ENCODE measurements at regions not wholly inside any gene's neighbourhood (a gene's known extent, or its start where the extent isn't known, plus 50 kb on each side); places are given as distances from the start of the nearest gene placed in this dataset.
"Not testable (repeated sequence)": the region's sequence is repeated elsewhere in the genome, so short reads cannot be mapped to it uniquely, and the experiment has no call there.

DNA sequence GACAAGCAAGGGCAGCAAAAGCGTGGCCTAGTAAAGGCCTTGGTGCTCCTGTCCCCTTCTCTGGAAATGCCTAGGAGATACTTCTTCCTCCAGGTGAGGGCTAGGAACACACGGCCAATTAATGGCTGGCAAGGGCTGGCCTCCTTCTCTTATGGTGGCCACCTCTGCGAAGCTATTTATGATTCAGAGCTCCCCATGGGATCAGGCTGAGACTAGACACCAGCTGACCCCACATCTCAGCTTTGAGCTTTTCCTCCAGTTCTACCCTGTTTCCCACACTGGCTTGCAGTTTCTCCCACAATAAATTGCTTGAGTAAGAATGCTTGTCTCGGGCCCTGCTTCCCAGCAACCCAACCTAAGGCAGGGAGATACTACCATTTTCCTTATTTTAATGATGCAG lies 53.7 kb downstream of the CAMK2N1 start:
- DNase-seq (ENCODE audit: low read depth in 3 of 3, low spot score in 2 of 3): no peak

DNA sequence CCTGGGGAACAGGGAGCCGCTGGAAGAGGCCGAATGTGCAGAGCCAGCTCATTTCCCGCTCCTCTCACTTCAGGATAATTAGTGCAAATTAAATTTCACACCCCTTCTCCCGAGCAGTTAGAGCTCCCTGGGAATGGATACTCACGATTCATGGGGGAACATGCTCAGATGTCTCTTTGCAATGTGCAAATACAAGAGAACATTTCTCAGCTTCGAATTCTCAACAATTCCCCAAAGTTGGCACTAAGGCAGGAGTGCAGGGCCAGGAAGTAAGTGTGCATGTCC lies 54.9 kb downstream of the CAMK2N1 start:
- no peak for DNase-seq (ENCODE audit: low read depth in 3 of 3, low spot score in 2 of 3)

DNA sequence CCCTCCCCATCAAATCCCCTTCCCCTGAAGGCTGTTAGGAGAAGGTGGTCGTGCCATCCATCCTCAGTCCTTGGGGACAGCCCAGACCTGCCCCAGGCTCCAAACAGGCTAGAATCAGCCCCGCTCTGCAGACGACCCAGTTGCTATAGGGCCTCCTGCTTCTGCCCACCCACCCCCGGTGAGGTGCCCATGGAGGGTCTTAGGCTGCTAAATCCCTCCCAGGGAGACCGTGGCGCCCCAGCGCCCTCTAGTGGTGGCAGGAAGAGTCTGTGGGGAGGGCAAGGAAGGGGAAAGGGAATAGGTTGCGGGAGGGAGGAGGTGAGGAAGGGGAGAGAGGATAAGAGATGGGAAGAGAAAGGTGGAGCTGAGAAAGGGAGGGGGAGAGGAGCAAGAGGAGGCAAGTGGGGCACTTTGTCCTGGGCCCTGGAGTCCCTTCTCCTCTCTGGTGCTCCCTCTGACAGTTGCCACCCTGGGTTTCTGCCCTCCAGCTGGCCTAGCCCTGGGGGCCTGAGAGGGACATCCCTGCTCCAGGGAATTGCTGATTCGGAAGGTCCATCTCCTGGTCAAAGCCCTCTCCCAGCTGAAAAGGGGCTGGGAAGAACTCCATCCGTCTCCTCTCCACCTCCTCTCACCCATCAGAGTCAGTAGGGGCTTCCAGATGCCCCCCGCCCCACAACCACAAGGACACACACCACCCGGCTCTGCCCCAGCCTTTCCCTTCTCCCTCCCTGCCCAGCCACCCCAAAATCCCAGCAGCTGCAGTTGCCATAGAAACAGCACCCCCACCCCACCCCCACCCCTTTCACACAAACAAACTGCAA lies 55.4 kb downstream of the CAMK2N1 start:
- DNase-seq (ENCODE audit: low read depth in 3 of 3, low spot score in 2 of 3): peak in 1 of 3 donors; percentile 13

DNA sequence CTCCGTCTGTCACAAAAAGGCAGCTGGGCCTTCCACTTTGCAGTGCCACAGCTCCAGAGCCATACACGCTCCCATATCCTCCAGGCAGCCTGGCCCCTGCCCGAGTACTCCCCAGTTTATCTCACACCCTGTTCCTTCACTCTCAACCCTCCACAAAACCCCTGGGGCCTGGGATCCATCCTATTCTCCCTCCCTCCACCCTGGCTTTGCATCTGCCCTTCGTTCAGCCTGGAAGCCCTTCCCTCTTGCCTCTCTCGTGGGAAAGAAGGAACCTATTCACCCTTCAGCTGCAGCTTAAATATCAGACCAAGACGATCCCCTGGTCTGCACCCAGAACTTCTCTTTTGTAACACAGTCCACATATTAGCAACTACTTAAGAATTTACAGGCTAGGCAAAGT lies 56.7 kb downstream of the CAMK2N1 start:
- DNase-seq (ENCODE audit: low read depth in 3 of 3, low spot score in 2 of 3): no peak

DNA sequence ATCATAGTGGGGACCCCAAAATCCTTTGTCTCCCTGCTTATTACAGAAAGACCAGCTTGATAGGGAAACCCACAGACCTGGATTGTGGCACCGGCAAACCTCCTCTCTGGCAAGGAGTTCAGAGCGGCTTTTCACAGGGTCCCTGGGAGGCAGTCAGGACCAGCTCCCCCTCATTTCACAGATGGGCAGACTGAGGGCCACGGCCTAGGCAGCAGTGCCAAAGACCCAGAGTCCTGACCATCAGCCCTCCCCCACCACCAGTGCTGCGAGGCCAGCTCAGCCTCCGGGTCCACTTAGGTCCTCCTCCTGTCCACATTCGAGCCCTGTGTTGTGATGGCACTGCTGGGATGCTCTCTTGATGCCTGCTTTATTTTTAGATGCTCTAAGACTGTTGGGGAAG lies 57.2 kb downstream of the CAMK2N1 start:
- no peak for DNase-seq (ENCODE audit: low read depth in 3 of 3, low spot score in 2 of 3)

DNA sequence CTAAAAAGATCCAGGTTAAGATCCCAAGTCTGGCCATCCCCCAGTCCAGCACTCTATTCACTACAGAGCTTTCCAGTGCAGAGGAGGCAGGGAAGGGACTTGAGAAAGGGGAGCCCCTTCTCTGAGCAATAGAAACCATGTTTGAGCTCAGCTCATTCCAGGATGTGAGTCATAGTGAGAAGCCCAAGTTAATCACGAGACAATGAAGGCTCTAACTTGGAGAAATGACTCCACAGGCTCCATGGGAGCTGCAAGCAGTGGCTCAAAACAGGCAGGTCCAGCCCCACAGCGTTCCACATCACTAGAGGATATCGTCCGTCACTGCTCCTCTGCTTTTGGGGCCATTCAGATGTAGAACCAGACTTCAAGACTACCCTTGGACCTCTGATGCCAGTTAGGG lies 59.1 kb downstream of the CAMK2N1 start:
- no peak for DNase-seq (ENCODE audit: low read depth in 3 of 3, low spot score in 2 of 3)

DNA sequence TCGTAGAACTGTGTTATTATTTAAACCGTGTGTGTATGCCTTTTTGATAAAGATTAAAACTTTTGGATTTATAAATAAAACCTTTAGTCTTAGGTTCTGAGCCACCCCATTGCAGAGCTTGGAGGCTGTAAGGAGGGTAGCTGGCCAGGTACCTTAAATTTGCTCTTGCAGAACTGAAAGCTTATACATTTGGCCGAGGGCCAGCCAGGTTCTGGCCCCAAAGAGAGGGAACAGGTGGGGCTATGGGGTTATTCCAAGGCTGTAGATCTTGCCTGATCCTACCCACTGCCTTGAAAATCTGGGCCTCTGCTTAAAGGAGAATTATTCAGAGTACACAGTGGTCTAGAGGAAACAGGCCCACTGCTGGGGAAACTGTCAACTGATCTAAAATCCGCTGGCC lies 59.6 kb downstream of the CAMK2N1 start:
- DNase-seq (ENCODE audit: low read depth in 3 of 3, low spot score in 2 of 3): no peak

DNA sequence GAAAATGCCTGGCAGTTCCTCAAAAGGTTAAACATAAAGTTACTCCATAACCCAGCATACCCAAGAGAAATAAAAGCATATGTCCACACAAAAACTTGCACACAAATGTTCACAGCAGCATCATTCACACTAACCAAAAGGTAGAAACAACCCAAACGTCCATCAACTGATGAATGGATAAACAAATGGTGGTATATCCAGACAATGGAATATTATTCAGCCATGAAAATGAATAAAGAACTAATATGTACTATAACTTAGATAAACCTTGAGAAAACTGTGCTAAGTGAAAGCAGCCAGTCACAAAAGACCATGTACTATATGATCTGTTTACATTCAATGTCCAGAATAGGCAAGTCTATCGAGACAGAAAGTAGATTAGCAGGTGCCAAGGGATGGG lies 60.4 kb downstream of the CAMK2N1 start:
- DNase-seq (ENCODE audit: low read depth in 3 of 3, low spot score in 2 of 3): no peak

DNA sequence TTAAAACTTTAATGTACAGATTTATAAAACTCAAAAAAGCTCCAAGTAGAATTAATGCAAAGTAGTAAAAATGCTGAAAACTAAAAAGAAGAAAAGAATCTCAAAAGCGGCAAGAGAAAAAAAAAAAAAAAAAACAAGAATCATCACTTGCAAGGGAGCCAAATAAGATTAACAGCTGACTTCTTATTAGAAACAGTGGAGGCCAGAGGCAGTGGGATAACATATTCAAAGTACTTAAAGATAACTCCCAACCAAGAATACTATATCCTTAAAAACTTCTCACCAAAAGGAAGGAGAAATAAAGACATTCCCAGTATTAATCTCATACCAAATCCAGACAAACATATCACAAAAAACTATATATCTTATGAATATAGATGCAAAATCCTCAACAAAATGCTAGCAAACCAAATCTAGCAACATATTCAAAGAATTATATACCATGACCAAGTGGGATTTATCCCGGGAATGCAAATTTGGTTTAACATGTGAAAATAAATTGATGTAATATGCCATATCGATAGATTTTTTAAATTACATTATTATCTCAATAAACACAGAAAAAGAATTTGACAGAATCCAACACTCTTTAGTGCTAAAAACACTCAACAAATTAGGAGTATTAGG lies 62.7 kb downstream of the CAMK2N1 start:
- DNase-seq (ENCODE audit: low read depth in 3 of 3, low spot score in 2 of 3): no peak

DNA sequence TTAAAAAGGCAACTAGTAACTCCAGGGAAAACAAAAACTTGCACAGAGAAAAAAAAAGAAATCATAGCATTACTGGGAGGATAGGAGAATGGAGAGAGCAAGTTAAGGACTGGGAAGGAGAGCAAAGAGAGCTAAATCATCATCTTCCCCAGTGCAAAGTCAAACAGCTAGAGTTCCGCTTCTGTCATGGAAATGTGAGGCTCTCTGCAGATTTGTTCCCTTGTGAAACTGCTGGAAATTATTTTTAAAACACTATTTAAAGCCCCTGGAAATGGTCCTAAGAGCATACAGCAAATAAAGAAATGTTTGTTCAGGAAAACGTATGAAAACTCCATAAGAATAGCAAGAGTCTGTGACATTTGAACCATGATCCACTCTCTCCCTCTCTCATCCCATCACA lies 64.6 kb downstream of the CAMK2N1 start:
- no peak for DNase-seq (ENCODE audit: low read depth in 3 of 3, low spot score in 2 of 3)

DNA sequence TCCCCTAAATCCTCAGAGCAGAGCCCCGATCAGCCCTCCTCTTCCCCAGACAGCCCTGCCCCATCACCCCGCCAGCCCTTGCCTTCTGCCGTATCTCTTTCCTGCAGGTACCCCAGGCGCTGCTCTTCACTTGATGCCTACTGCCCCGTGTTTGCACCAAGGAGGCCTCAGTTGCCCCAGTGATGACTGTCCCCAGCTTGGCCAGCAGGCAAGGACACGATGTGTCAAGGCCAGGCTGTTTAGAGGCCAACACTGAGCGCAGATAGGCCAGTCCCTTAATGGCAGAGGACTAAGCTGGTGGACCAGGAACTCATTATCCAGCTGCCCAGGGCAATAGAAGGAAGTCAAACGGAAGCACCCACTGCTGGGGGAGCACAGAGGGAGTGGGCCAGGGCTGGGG lies 68.4 kb downstream of the CAMK2N1 start:
- no peak for DNase-seq (ENCODE audit: low read depth in 3 of 3, low spot score in 2 of 3)

DNA sequence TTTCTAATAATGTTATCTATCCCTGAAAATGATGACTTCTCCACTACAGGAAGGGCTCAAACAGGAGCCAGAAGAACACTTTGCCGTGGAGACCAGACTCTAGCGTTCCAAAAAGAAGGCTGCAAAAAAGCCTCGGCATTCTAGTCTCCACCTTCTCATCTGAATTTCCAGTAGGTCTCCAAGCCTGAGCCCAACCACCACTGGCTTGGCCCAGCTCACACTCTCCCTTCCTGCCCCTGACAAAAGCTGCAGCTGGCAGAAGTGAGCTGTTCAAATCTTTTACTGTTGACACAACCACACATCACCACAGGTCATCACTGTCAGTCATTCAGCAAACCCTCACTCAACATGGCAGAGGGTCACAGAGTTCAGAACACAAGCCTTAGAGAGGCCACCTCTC lies 69.3 kb downstream of the CAMK2N1 start:
- no peak for DNase-seq (ENCODE audit: low read depth in 3 of 3, low spot score in 2 of 3)

DNA sequence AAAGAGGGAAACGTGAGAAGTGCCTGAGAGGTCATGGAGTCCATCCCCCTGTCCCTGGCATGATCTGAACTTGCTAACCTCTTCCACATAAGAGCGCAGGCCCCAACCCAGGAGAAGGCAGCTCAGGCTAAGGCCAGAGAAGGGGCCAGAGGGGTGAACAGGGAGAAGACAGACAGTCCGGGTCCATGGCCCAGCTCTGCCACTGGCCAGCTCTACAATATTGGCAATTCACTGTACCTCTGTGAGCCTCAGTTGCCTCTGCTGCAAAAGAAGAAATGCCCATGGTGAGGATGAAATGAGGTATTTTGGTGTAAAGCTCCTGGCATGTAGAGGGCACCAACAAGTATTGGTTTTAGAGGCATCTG lies 72.3 kb downstream of the CAMK2N1 start:
- no peak for DNase-seq (ENCODE audit: low read depth in 3 of 3, low spot score in 2 of 3)

DNA sequence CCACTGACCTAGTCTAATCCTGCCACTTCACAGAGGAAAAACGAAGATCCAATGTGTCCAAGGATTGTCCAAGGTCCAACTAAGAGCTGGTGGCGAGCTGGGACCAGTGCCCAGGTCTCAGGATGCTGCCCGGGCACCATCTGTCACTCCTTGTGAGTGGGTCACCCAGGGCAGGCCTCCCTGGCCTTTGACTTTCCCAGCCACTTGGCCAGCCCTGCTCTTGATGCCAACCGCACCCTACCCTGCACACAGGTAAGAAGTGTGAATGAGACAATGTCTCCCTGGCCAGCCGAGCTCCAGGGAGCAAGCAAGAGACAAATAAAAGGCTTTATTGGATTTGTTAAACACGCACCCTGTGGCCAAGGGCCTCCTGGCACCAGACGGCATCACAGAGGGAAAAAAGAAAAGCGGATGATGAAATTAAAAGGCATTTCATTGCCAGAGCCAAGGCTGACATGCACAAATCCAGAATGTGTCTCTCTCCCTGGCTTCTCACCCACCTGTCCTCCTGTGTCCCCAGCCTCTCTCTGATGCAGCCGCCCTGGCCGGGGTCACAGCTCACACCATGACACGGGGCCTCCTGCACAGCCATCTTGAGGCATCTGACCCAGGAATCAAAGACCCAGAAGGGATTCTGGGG lies 72.8 kb downstream of the CAMK2N1 start:
- DNase-seq (ENCODE audit: low read depth in 3 of 3, low spot score in 2 of 3): no peak

DNA sequence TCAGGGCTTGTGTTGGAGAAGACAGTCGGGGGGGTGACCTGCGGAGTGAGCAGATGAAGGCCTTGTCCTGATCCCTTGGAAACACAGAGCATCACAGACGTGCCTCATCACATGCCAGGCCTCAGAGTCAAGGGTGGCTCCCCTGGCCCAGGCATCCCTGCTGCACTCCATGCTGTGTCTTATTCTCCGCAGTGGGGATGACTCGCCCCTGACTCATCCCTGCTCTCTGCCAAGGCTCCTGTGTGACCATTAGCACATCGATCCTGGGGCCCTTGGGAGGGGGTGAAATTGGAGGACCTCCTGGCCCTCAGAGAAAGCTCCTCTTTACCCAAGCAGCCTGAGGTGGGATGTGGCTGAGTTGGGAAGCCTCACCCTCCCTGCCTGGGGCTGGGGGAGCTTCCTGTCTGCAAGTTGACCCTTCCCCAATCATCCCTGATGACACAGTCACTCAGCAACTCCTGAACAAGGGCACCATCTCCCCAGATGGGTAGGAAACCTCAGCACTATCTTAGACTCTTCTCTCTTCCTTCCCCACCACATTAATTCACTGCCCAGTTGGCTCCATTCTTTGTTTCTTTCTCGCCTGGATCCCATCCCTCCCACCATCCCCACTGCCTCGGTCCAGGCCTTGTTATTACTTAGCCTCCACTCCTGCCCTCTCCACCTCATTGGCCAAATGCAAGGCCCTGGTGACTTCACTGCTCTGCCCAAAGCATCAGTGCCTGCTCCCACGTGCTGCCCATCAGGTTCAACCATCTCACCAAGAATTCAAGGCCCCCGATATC lies 74.6 kb downstream of the CAMK2N1 start:
- DNase-seq (ENCODE audit: low read depth in 3 of 3, low spot score in 2 of 3): no peak

DNA sequence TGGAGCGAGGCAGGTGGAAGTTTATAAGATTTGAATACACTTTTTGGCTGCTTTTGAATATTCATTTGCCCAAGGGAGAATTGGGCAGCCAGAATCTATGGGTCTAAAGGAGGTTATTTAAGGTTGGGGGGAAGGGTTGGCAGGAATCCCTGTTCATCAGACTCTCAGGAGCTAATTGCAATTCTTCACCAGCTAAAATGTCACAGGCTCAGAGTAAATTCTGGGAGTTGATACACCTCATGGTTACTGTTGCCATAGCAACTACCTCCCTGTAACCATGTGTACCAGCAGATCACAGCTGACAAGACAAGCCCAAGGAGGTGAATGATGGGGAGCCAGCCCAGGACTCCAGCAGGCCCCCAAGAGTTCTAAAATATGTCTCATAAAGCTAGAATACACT lies 75.5 kb downstream of the CAMK2N1 start:
- no peak for DNase-seq (ENCODE audit: low read depth in 3 of 3, low spot score in 2 of 3)

DNA sequence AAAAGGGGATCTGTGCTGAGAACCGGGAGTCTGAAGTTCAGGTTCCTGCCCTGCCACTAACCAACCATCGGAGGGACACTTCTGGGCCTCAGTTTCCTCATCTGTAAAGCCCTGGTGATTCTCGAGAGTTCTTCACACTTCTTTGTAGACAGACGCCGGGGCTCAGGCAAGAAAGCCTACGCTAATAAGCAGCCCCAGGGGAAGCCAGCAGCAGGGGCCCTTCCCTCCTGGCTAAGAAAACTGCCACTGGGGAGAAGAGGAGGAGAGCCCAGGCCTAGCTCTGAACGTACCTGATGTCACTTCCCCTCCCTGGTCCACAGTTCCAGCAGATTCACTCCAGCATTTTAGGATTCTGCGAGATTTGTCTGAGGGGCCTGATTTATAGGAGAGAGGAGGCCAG lies 76.0 kb downstream of the CAMK2N1 start:
- no peak for DNase-seq (ENCODE audit: low read depth in 3 of 3, low spot score in 2 of 3)

DNA sequence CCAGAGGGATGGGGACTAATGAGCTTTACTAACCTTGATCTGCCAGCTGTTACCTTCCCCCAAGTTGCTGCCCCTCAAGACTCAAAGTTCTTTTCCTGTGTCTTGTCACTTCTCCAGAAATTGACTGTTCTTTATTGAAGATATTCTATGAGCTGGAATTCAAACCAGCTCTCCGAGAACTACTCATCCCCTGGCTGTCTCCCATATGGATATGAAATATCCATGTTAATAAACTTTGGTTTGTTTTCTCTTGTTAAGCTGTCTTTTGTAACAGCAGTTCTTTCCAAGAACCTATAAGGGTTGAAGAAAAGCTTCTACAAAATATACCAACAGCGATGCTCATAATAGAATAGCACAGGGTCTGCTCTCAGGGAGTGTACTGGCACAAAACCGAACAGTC lies 77.0 kb downstream of the CAMK2N1 start:
- no peak for DNase-seq (ENCODE audit: low read depth in 3 of 3, low spot score in 2 of 3)

DNA sequence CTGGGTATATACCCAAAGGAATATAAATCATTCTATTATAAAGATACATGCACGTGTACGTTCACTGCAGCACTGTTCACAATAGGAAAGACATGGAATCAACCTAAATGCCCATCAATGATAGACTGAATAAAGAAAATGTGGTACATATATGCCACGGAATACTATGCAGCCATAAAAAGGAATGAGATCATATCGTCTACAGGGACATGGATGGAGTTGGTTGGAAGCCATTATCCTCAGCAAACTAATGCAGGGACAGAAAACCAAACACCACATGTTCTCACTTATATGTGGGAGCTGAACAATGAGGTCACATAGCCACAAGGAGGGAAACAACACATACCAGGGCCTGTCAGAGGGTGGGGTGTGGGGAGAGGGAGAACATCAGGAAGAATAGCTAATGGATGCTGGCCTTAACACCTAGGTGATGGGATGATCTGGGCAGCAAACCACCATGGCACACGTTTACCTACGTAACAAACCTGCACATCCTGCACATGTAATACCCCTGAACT lies 77.8 kb downstream of the CAMK2N1 start:
- not testable (repeated sequence) for DNase-seq (ENCODE audit: low read depth in 3 of 3, low spot score in 2 of 3)

DNA sequence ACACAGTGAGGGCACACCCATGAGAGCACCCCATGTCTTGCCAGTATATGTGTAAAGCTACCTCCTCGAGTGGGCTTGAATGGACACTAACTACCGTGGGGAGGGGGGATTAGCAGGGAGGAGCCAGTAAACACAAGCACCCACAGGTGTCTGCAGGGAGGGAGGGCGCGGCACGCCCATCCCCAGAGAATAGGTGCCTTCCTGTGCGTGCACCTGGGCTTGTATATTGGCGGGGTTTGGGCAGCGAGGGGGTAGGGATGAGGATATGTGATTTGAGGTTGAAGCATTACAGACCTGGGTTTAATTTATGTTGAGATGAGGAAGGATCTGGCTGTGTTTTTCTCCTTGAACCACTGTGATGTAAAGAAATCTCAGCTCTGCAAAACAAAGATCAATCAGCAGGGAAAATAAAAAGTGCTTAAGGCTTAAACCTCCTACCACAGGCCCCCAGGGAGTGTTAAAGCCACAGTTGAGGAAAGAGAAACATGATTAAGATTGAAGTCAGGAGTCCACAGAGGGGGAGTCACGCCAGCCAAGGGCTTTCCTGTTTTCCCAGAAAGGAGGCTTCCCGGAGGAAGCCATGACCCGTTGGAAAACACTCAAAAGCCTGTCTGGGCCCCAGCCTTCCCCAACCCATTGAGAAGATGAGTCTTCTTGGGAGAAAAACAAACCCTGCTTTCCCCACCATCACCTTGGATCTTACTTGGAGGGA lies 80.0 kb downstream of the CAMK2N1 start:
- DNase-seq (ENCODE audit: low read depth in 3 of 3, low spot score in 2 of 3): no peak
